Keratinocyte (primary cell): ENCODE measurements at regions not wholly inside any gene's neighbourhood (a gene's known extent, or its start where the extent isn't known, plus 50 kb on each side); places are given as distances from the start of the nearest gene placed in this dataset.

Experiments
- DNase-seq: peaks from one replicate; pipeline ENCODE4 v3.0.0-alpha.2; 2011; ENCODE audit warnings: low read depth, missing footprints, low spot score
- FAIRE-seq: peaks from 2 replicates; lab custom pipeline; 2011; peaks lifted over from hg19 to GRCh38; lab: Jason Lieb, UNC
- H2AFZ ChIP-seq: 2 replicates; pipeline ENCODE4 v1.6.0; 2012; ENCODE audit warnings: low read length, control low read depth, inconsistent platforms; ENCODE audit not compliant: control insufficient read depth
- H3K27ac ChIP-seq: 2 replicates; pipeline ENCODE4 v1.5.1; 2011; ENCODE audit warnings: low read length; ENCODE audit not compliant: control insufficient read depth, insufficient read depth
- H3K27me3 ChIP-seq: 3 replicates; pipeline ENCODE4 v1.6.0; 2011; ENCODE audit warnings: low read length; ENCODE audit not compliant: control insufficient read depth, insufficient read depth; ENCODE audit errors: extremely low read depth
- H3K36me3 ChIP-seq, 2 experiments: 2 replicates in 1 of 2; 3 replicates in 1 of 2; pipeline ENCODE4 v1.5.1; 2011; ENCODE audit warnings: low read length in 2 of 2, mild to moderate bottlenecking in 1 of 2; ENCODE audit not compliant: control insufficient read depth in 2 of 2, insufficient read depth in 2 of 2; ENCODE audit errors: extremely low read depth in 1 of 2
- H3K4me1 ChIP-seq: 3 replicates; pipeline ENCODE4 v1.5.1; 2011; ENCODE audit warnings: low read length; ENCODE audit not compliant: control insufficient read depth, insufficient read depth; ENCODE audit errors: extremely low read depth
- H3K4me2 ChIP-seq: 3 replicates; pipeline ENCODE4 v1.6.0; 2011; ENCODE audit warnings: low read depth, low read length; ENCODE audit not compliant: control insufficient read depth, insufficient read depth; ENCODE audit errors: extremely low read depth
- H3K4me3 ChIP-seq, 3 experiments: fragments of 200-600 bp in 1 of 3; sonication (generic) in 1 of 3; 2 replicates in 2 of 3; 3 replicates in 1 of 3; pipeline ENCODE4 v1.5.1; 2011 to 2016; ENCODE audit warnings: low read length in 3 of 3, mild to moderate bottlenecking in 3 of 3, control low read depth in 2 of 3, inconsistent platforms in 1 of 3, low read depth in 1 of 3, mixed read lengths in 1 of 3, mixed run types in 1 of 3, moderate library complexity in 1 of 3; ENCODE audit not compliant: control insufficient read depth in 2 of 3, insufficient read depth in 2 of 3; ENCODE audit errors: extremely low read depth in 1 of 3
- H3K79me2 ChIP-seq: 2 replicates; pipeline ENCODE4 v1.6.0; 2012; ENCODE audit warnings: low read length; ENCODE audit not compliant: control insufficient read depth, insufficient read depth
- H3K9ac ChIP-seq: 3 replicates; pipeline ENCODE4 v1.6.0; 2011; ENCODE audit warnings: low read length; ENCODE audit not compliant: control insufficient read depth, insufficient read depth; ENCODE audit errors: extremely low read depth
- H3K9me1 ChIP-seq: 3 replicates; pipeline ENCODE4 v1.6.0; 2011; ENCODE audit warnings: low read length; ENCODE audit not compliant: control insufficient read depth, insufficient read depth; ENCODE audit errors: extremely low read depth
- H3K9me3 ChIP-seq: 2 replicates; pipeline ENCODE4 v1.5.1; 2012; ENCODE audit warnings: low read depth, low read length; ENCODE audit not compliant: control insufficient read depth
- H4K20me1 ChIP-seq: 3 replicates; pipeline ENCODE4 v1.6.0; 2011; ENCODE audit warnings: low read length; ENCODE audit not compliant: control insufficient read depth, insufficient read depth; ENCODE audit errors: extremely low read depth
- EZH2 ChIP-seq: IDR thresholded peaks from one replicate; pipeline ENCODE4 v1.6.1; 2012; ENCODE audit warnings: inconsistent platforms, mild to moderate bottlenecking, low read length, moderate library complexity
- dilution Hi-C: fragments of 300-500 bp; cut with MboI; formaldehyde crosslinking; loops from one replicate; pipeline ENCODE4 v1.7.0; 2020; ENCODE audit warnings: low sequenced_read_pairs; ENCODE audit not compliant: extremely low pct_ligation_motif_present
- TF ChIP-seq, protein P1 (sequence below), 3 experiments: IDR thresholded peaks in 1 of 3; conservative IDR thresholded peaks in 1 of 3; optimal IDR thresholded peaks in 1 of 3; 2 replicates in 2 of 3; 3 replicates in 1 of 3; pipeline versions ENCODE3 to v1.5.1; 2011; ENCODE audit warnings: low read length in 3 of 3, mild to moderate bottlenecking in 3 of 3, moderate library complexity in 2 of 3, control low read depth in 1 of 3, inconsistent platforms in 1 of 3; ENCODE audit not compliant: insufficient read depth in 2 of 3; ENCODE audit errors: extremely low read depth in 1 of 3

DNA sequence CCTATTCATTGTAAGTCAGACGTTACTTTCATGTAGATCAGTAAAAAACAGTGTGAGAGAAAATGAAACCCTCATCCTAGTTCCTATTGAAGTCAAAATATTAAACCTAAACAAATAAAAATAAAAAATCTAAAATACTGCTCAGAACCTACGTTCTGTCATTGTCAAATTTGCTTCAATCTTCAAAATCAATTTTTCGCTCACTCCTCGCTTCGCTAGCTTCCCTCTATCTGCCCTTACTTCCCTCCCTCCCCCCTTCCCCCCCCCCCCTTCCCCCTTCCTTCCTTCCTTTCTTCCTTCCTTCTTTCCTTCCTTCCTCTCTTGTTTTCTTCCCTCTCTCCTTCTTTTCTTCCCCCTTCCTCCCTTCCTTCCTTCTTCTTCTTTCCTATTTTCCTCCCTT is 310.9 kb upstream of the PDE3A start:
- FAIRE-seq (no peak), DNase-seq (no peak)
- Histone ChIP-seq H3K4me2 (no peak overlapping the region), H3K9me3 (no peaks in the 10 kb centered on the region), H3K4me1 (no peaks in the 10 kb centered on the region), H3K27me3 (no peaks in the 10 kb centered on the region), H3K36me3 (no peaks in the 10 kb centered on the region), H3K4me3 (no peak overlapping the region), H3K79me2 (no peaks in the 10 kb centered on the region), H3K9ac (no peak overlapping the region), H3K27ac (no peak overlapping the region), H3K9me1 (no peaks in the 10 kb centered on the region), H2AFZ (no peak overlapping the region), H4K20me1 (no peaks in the 10 kb centered on the region)
- TF ChIP-seq, protein P1, sequence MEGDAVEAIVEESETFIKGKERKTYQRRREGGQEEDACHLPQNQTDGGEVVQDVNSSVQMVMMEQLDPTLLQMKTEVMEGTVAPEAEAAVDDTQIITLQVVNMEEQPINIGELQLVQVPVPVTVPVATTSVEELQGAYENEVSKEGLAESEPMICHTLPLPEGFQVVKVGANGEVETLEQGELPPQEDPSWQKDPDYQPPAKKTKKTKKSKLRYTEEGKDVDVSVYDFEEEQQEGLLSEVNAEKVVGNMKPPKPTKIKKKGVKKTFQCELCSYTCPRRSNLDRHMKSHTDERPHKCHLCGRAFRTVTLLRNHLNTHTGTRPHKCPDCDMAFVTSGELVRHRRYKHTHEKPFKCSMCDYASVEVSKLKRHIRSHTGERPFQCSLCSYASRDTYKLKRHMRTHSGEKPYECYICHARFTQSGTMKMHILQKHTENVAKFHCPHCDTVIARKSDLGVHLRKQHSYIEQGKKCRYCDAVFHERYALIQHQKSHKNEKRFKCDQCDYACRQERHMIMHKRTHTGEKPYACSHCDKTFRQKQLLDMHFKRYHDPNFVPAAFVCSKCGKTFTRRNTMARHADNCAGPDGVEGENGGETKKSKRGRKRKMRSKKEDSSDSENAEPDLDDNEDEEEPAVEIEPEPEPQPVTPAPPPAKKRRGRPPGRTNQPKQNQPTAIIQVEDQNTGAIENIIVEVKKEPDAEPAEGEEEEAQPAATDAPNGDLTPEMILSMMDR (optimal IDR thresholded peaks at IDR 0.05 in 1 of 3, IDR thresholded peaks at IDR 0.05 in 1 of 3, conservative IDR thresholded peaks at IDR 0.05 in 1 of 3; ENCODE audit: extremely low read depth in 1 of 3, insufficient read depth in 2 of 3, low read length in 3 of 3): no peak
- no peak for TF ChIP-seq EZH2
- dilution Hi-C loops: no loop called here

DNA sequence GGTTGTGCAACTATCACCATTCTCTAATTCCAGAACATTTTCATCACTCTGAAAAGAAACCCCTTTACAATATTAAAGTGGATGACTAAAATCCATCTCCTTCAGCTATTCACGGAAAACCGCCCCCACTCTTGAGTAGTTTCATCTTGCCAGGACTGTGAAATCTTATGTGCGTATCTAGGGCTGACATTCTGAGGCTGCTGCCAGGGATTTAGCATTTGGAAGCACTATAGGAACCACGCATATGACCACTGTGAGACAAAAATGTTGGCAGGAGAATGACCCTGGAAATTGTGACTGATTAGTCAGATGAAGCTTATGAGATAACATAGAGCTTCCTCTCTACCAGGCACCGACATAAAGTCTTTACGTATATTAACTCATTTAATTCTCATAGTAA is 305.2 kb upstream of the PDE3A start:
- no peaks in the 10 kb centered on the region for H3K36me3 ChIP-seq
- H2AFZ ChIP-seq: no peak overlapping the region
- dilution Hi-C loops: no loop called here
- no peak overlapping the region for H3K4me3 ChIP-seq
- no peaks in the 10 kb centered on the region for H3K4me1 ChIP-seq
- TF ChIP-seq EZH2: no peak
- TF ChIP-seq, protein P1 (optimal IDR thresholded peaks at IDR 0.05 in 1 of 3, IDR thresholded peaks at IDR 0.05 in 1 of 3, conservative IDR thresholded peaks at IDR 0.05 in 1 of 3; ENCODE audit: extremely low read depth in 1 of 3, insufficient read depth in 2 of 3, low read length in 3 of 3): no peak
- H3K79me2 ChIP-seq: no peaks in the 10 kb centered on the region
- DNase-seq (no peak), FAIRE-seq (no peak)
- H3K9ac ChIP-seq: no peak overlapping the region
- H3K27me3 ChIP-seq: no peaks in the 10 kb centered on the region
- no peaks in the 10 kb centered on the region for H4K20me1 ChIP-seq
- H3K27ac ChIP-seq: no peak overlapping the region
- H3K9me1 ChIP-seq: no peaks in the 10 kb centered on the region
- no peak overlapping the region for H3K4me2 ChIP-seq
- H3K9me3 ChIP-seq: peaks cover 2% of the 10 kb centered on the region
